GM12878 (cell line): ENCODE measurements at regions not wholly inside any gene's neighbourhood (a gene's known extent, or its start where the extent isn't known, plus 50 kb on each side); places are given as distances from the start of the nearest gene placed in this dataset.

Experiments
- ATAC-seq: fragments of 200-7000 bp; cut with Tn5 transposase; 3 replicates; pipeline ENCODE4 v1.9.1; 2020; ENCODE audit warnings: mild to moderate bottlenecking, moderate library complexity
- BruUV-seq: library from RNA; stranded (reverse); fragments of 400-500 nt; replicated peaks from 2 replicates; lab custom pipeline; 2021; lab: Mats Ljungman, UMichigan
- CTCF ChIA-PET: fragments of 300-600 bp; sonication (Branson Sonifier 250); formaldehyde crosslinking; extraction: SDS; loops from one replicate; lab custom pipeline; 2021; ENCODE audit warnings: inconsistent platforms; lab: Yijun Ruan, JAX
- POLR2A ChIA-PET: fragments of 350-600 bp; formaldehyde crosslinking; extraction: SDS; loops from one replicate; lab custom pipeline; 2021; ENCODE audit warnings: inconsistent platforms; lab: Charles Lee
- RAD21 ChIA-PET: fragments of 300-600 bp; sonication (Branson Sonifier 250); formaldehyde crosslinking; loops from one replicate; lab custom pipeline; 2023; ENCODE audit warnings: antibody characterized with exemption; ENCODE audit not compliant: unreplicated experiment; lab: Charles Lee
- SMC1A ChIA-PET: fragments of 300-600 bp; sonication (Branson Sonifier 250); formaldehyde crosslinking; loops from one replicate; lab custom pipeline; 2023; ENCODE audit not compliant: unreplicated experiment, uncharacterized antibody; lab: Charles Lee
- DNase-seq: peaks from one replicate; pipeline ENCODE4 v3.0.0-alpha.2; 2011; ENCODE audit warnings: low read depth, low spot score
- FAIRE-seq: peaks from 3 replicates; lab custom pipeline; 2011; peaks lifted over from hg19 to GRCh38; lab: Jason Lieb, UNC
- H2AFZ ChIP-seq: 2 replicates; pipeline ENCODE4 v1.6.0; 2011; ENCODE audit warnings: low read depth, low read length, control low read depth; ENCODE audit not compliant: control insufficient read depth
- H3K27ac ChIP-seq: 2 replicates; pipeline ENCODE4 v1.5.1; 2011; ENCODE audit warnings: control low read depth; ENCODE audit not compliant: control insufficient read depth, insufficient read depth
- H3K27me3 ChIP-seq, 2 experiments: replicated peaks in 1 of 2; 2 replicates each; pipeline versions ENCODE4 v1.6.0 to v1.6.1; 2011; ENCODE audit warnings: low read length in 1 of 2; ENCODE audit not compliant: control insufficient read depth in 2 of 2, insufficient read depth in 2 of 2
- H3K36me3 ChIP-seq, 2 experiments: 2 replicates each; pipeline ENCODE4 v1.5.1; 2011; ENCODE audit warnings: low read length in 1 of 2; ENCODE audit not compliant: control insufficient read depth in 2 of 2, insufficient read depth in 2 of 2
- H3K4me1 ChIP-seq: 2 replicates; pipeline ENCODE4 v1.6.1; 2011; ENCODE audit warnings: mild to moderate bottlenecking, low read length, moderate library complexity, mixed read lengths; ENCODE audit not compliant: control insufficient read depth, insufficient read depth
- H3K4me2 ChIP-seq: 2 replicates; pipeline ENCODE4 v1.6.0; 2011; ENCODE audit warnings: control low read depth; ENCODE audit not compliant: control insufficient read depth, insufficient read depth
- H3K4me3 ChIP-seq: fragments of 200-600 bp; sonication (generic); 2 replicates; pipeline ENCODE4 v1.5.1; 2016
- H3K79me2 ChIP-seq: 2 replicates; pipeline ENCODE4 v1.6.0; 2011; ENCODE audit warnings: low read length; ENCODE audit not compliant: control insufficient read depth, insufficient read depth
- H3K9ac ChIP-seq: 2 replicates; pipeline ENCODE4 v1.8.0; 2011; ENCODE audit warnings: low read length, control low read depth, mixed read lengths; ENCODE audit not compliant: control insufficient read depth, insufficient read depth
- H3K9me3 ChIP-seq: replicated peaks from 3 replicates; pipeline ENCODE4 v1.5.1; 2011; ENCODE audit warnings: mild to moderate bottlenecking, low read length; ENCODE audit not compliant: control insufficient read depth, insufficient read depth
- H4K20me1 ChIP-seq: 2 replicates; pipeline ENCODE4 v1.6.0; 2011; ENCODE audit not compliant: control insufficient read depth, insufficient read depth
- ATF7 ChIP-seq: fragments of 450-650 bp; IDR thresholded peaks from 2 replicates; pipeline ENCODE4 v1.6.1; 2016; ENCODE audit warnings: low read depth, mild to moderate bottlenecking
- CBX3 ChIP-seq: fragments of 200-600 bp; sonication (generic); IDR thresholded peaks from 2 replicates; pipeline ENCODE4 v1.6.1; 2016; ENCODE audit warnings: low read depth, borderline replicate concordance
- CBX5 ChIP-seq: sonication (generic); IDR thresholded peaks from 2 replicates; pipeline ENCODE4 v1.6.1; 2016; ENCODE audit warnings: low read depth, moderate library complexity, mild to moderate bottlenecking, inconsistent platforms
- CHD1 ChIP-seq: IDR thresholded peaks from 2 replicates; pipeline ENCODE4 v1.6.1; 2012; ENCODE audit warnings: low read depth, low read length, improper control_type of control experiment
- MYB ChIP-seq: fragments of 150-350 bp; IDR thresholded peaks from 2 replicates; pipeline ENCODE4 v1.6.1; 2014; ENCODE audit warnings: mild to moderate bottlenecking, low read depth, low read length, borderline replicate concordance
- RAD51 ChIP-seq: fragments of 450-650 bp; IDR thresholded peaks from 2 replicates; pipeline ENCODE4 v1.6.1; 2016; ENCODE audit warnings: moderate library complexity, mild to moderate bottlenecking, inconsistent platforms
- SMAD5 ChIP-seq: IDR thresholded peaks from 2 replicates; pipeline ENCODE4 v1.6.1; 2016; ENCODE audit warnings: antibody characterized with exemption, low read depth
- USF1 ChIP-seq: IDR thresholded peaks from 2 replicates; pipeline ENCODE4 v1.6.1; 2011; ENCODE audit warnings: borderline replicate concordance, low read depth, mild to moderate bottlenecking, moderate library complexity, mixed read lengths, low read length; ENCODE audit not compliant: insufficient read depth; ENCODE audit errors: extremely low read length
- WRNIP1 ChIP-seq: IDR thresholded peaks from 2 replicates; pipeline ENCODE4 v1.6.1; 2011; ENCODE audit warnings: low read depth, low read length, improper control_type of control experiment, borderline replicate concordance
- ZNF217 ChIP-seq: fragments of 450-650 bp; IDR thresholded peaks from 2 replicates; pipeline ENCODE4 v1.6.1; 2017; ENCODE audit warnings: antibody characterized with exemption, mild to moderate bottlenecking
- WGBS: methylation state at CpG from one replicate; pipeline ENCODE4 v1.1.6; 2016; ENCODE audit warnings: low lambda C conversion rate; ENCODE audit not compliant: insufficient replicate concordance, insufficient coverage; ENCODE audit errors: missing lambda C conversion rate; 5-methylcytosine and 5-hydroxymethylcytosine counted together
- in situ Hi-C: fragments of 300-500 bp; cut with MboI; formaldehyde crosslinking; loops from 9 replicates; pipeline ENCODE4 v1.14.3; 2018; ENCODE audit warnings: mixed read lengths
- intact Hi-C: fragments of 100-400 bp; cut with micrococcal nuclease; formaldehyde crosslinking; loops from one replicate; pipeline ENCODE4 v1.14.2; 2022; ENCODE audit not compliant: unreplicated experiment

- Histone ChIP-seq H3K4me2 (no peak overlapping the region), H3K36me3 (no peaks in the 10 kb centered on the region), H2AFZ (no peak overlapping the region), H4K20me1 (no peaks in the 10 kb centered on the region), H3K27me3 (no peaks in the 10 kb centered on the region), H3K9ac (no peak overlapping the region), H3K4me1 (no peaks in the 10 kb centered on the region), H3K27ac (no peak overlapping the region), H3K4me3 (no peak overlapping the region), H3K79me2 (no peaks in the 10 kb centered on the region), H3K9me3 (no peaks in the 10 kb centered on the region)
- WGBS, result 0% methylated on average over 1 of the region's 1 CpG
- ChIA-PET CTCF (no interaction called here), POLR2A (no interaction called here), SMC1A (no interaction called here), RAD21 (no interaction called here)
- DNase-seq, result no peak
- no peak for FAIRE-seq
- intact Hi-C loops, result no loop called here
- BruUV-seq, result no TSS peak
- no peak for ATAC-seq
- TF ChIP-seq MYB (no peak), WRNIP1 (no peak), CBX3 (no peak)
- in situ Hi-C loops, result no loop called here
Measured at GRCh38 chr2:22290302-22290701, 1094.7 kb upstream of the KLHL29 start.

GRCh38 chr2:22290909-22291473 is 1094.0 kb upstream of the KLHL29 start:
- ChIA-PET POLR2A (no interaction called here), RAD21 (no interaction called here), SMC1A (no interaction called here), CTCF (no interaction called here)
- WGBS, result 3% methylated on average over 4 of the region's 4 CpGs
- Histone ChIP-seq H3K9me3 (no peaks in the 10 kb centered on the region), H4K20me1 (no peaks in the 10 kb centered on the region), H3K4me3 (no peak overlapping the region), H3K4me1 (no peaks in the 10 kb centered on the region), H3K27ac (no peak overlapping the region), H3K36me3 (no peaks in the 10 kb centered on the region), H3K4me2 (no peak overlapping the region), H3K9ac (no peak overlapping the region), H2AFZ (no peak overlapping the region), H3K79me2 (no peaks in the 10 kb centered on the region), H3K27me3 (no peaks in the 10 kb centered on the region)
- BruUV-seq, result no TSS peak
- DNase-seq (no peak), FAIRE-seq (no peak), ATAC-seq (no peak)
- no peak for TF ChIP-seq USF1
- no peak for TF ChIP-seq CBX5
- TF ChIP-seq SMAD5, result no peak
- no peak for TF ChIP-seq ZNF217
- no peak for TF ChIP-seq ATF7
- no peak for TF ChIP-seq RAD51
- TF ChIP-seq CHD1, result no peak
- in situ Hi-C loops (no loop called here), intact Hi-C loops (no loop called here)
